ENCODE measurements at regions not wholly inside any gene's neighbourhood (a gene's known extent, or its start where the extent isn't known, plus 50 kb on each side); places are given as distances from the start of the nearest gene placed in this dataset.

- POLR2A ChIA-PET = no interaction called here
Measured at GRCh38 chr14:47872588-47872987, 197.2 kb upstream of the MDGA2 start.

DNA sequence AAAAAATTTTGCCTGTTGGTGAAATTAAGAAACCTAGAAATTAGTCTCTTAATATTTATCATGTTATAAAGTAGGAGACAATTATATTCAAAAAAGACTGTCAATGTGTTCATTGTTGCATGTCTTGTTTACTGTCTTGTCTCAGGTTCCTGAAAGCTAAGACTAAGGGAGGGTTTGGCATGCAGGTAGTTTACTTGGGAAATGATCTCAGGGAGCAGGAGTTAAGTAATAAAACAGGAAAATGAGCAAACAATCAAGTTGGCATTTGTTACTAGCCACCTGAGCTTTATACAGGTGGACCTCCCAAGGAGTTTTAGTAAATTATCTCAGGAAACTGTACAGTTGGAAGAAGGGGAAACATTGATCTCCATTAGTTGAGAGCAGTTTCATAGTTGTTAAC, 188.0 kb upstream of the MDGA2 start:
- Histone ChIP-seq H3K27ac (ENCODE audit: low read depth, low read length) (no peak overlapping the region), H3K27me3 (ENCODE audit: control insufficient read depth, insufficient read depth, low read length) (no peaks in the 10 kb centered on the region), H3K4me3 (ENCODE audit: low read depth, low read length) (no peak overlapping the region), H3K9me3 (ENCODE audit: control insufficient read depth, insufficient read depth, low read length) (no peaks in the 10 kb centered on the region; the same call in none of the 2 replicates)
- ChIA-PET CTCF (no interaction called here), POLR2A (no interaction called here)
- TF ChIP-seq CTCF (IDR thresholded peaks at IDR 0.05; ENCODE audit: low read depth, low read length) = no peak
- no peak for DNase-seq (ENCODE audit: low read depth, low spot score)

More at GRCh38 chr14:47872588-47872987, 197.2 kb upstream of the MDGA2 start:
- no peaks in the 10 kb centered on the region for H3K27me3 ChIP-seq (ENCODE audit: control insufficient read depth, insufficient read depth, low read length)
- TF ChIP-seq CTCF (IDR thresholded peaks at IDR 0.05; ENCODE audit: low read depth, low read length) = no peak
- peaks cover 12% of the 10 kb centered on the region for H3K9me3 ChIP-seq (ENCODE audit: control insufficient read depth, insufficient read depth, low read length)
- no peak for DNase-seq (ENCODE audit: low read depth, low spot score)
- H3K4me3 ChIP-seq (ENCODE audit: low read depth, low read length) = no peak overlapping the region
- CTCF ChIA-PET = no interaction called here
- H3K27ac ChIP-seq (ENCODE audit: low read depth, low read length) = no peak overlapping the region

GRCh38 chr14:47857646-47858045, 182.2 kb upstream of the MDGA2 start:
- no peak for TF ChIP-seq CTCF (IDR thresholded peaks at IDR 0.05; ENCODE audit: low read depth, low read length)
- no peaks in the 10 kb centered on the region; the same call in 1 of the 2 replicates for H3K9me3 ChIP-seq (ENCODE audit: control insufficient read depth, insufficient read depth, low read length)
- ChIA-PET CTCF (no interaction called here), POLR2A (no interaction called here)
- H3K27ac ChIP-seq (ENCODE audit: low read depth, low read length) = no peak overlapping the region
- no peak for DNase-seq (ENCODE audit: low read depth, low spot score)
- H3K4me3 ChIP-seq (ENCODE audit: low read depth, low read length) = no peak overlapping the region
- H3K27me3 ChIP-seq (ENCODE audit: control insufficient read depth, insufficient read depth, low read length) = no peaks in the 10 kb centered on the region

GRCh38 chr14:47852278-47852677, 176.9 kb upstream of the MDGA2 start:
- Histone ChIP-seq H3K9me3 (ENCODE audit: control insufficient read depth, insufficient read depth, low read length) (no peaks in the 10 kb centered on the region), H3K27me3 (ENCODE audit: control insufficient read depth, insufficient read depth, low read length) (no peaks in the 10 kb centered on the region), H3K27ac (ENCODE audit: low read depth, low read length) (no peak overlapping the region), H3K4me3 (ENCODE audit: low read depth, low read length) (no peak overlapping the region)
- POLR2A ChIA-PET = no interaction called here
- DNase-seq (ENCODE audit: low read depth, low spot score) = no peak
- CTCF ChIA-PET = no interaction called here
- no peak for TF ChIP-seq CTCF (IDR thresholded peaks at IDR 0.05; ENCODE audit: low read depth, low read length)

DNA sequence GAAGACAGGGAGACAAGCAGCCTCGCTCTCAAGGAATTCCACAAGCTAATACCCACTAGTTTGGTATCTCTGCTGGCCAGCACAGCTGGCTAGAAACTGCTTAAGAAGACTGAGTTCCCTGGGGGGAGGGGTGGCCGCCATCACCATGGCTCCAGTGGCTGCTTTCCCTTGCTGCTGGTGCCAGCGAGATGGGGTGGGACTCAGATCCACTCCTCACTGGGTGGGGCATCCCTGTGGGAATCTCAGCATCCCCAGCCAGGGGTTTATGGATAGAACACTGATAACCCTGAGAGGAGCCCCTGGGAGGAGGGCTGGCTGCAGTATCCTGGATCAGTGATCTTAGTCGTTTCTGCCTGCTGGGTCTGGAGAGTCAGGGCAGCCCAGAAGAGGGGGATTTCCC, 170.6 kb upstream of the MDGA2 start:
- H3K9me3 ChIP-seq (ENCODE audit: control insufficient read depth, insufficient read depth, low read length) = peaks cover 12% of the 10 kb centered on the region
- CTCF ChIA-PET = no interaction called here
- no peak for DNase-seq (ENCODE audit: low read depth, low spot score)
- no peak overlapping the region for H3K27ac ChIP-seq (ENCODE audit: low read depth, low read length)
- H3K27me3 ChIP-seq (ENCODE audit: control insufficient read depth, insufficient read depth, low read length) = no peaks in the 10 kb centered on the region
- no peak for TF ChIP-seq CTCF (IDR thresholded peaks at IDR 0.05; ENCODE audit: low read depth, low read length)
- no peak overlapping the region for H3K4me3 ChIP-seq (ENCODE audit: low read depth, low read length)
- POLR2A ChIA-PET = no interaction called here

Data from AG04450 (cell line).